HEK293 (cell line): ENCODE measurements at regions not wholly inside any gene's neighbourhood (a gene's known extent, or its start where the extent isn't known, plus 50 kb on each side); places are given as distances from the start of the nearest gene placed in this dataset.
"Not testable (repeated sequence)": the region's sequence is repeated elsewhere in the genome, so short reads cannot be mapped to it uniquely, and the experiment has no call there.

Source experiments
- CTCF ChIA-PET: fragments of 350-600 bp; formaldehyde crosslinking; extraction: SDS; loops from one replicate; lab custom pipeline; 2021; ENCODE audit warnings: antibody characterized with exemption; lab: Yijun Ruan, JAX
- POLR2A ChIA-PET: fragments of 300-600 bp; formaldehyde crosslinking; extraction: SDS; loops from one replicate; lab custom pipeline; 2020; ENCODE audit warnings: antibody characterized with exemption, inconsistent platforms; lab: Yijun Ruan, JAX
- H3K27ac ChIP-seq: fragments of 200-500 bp; sonication (Bioruptor generic); 2 replicates; pipeline ENCODE4 v1.5.1; 2014; ENCODE audit warnings: low read depth, low read length, control low read depth, inconsistent platforms; ENCODE audit errors: extremely low read depth
- H3K36me3 ChIP-seq, 2 experiments: fragments of 200-500 bp in 1 of 2; sonication (Bioruptor generic) in 1 of 2; 1 replicate in 1 of 2; 2 replicates in 1 of 2; pipeline ENCODE4 v1.5.1; 2014 to 2017; ENCODE audit warnings: inconsistent platforms in 2 of 2, low read length in 2 of 2; ENCODE audit not compliant: control insufficient read depth in 2 of 2, insufficient read depth in 1 of 2
- H3K4me1 ChIP-seq: fragments of 200-500 bp; sonication (Bioruptor generic); 2 replicates; pipeline ENCODE4 v1.5.1; 2014; ENCODE audit warnings: mild to moderate bottlenecking, low read length, inconsistent platforms; ENCODE audit not compliant: control insufficient read depth, insufficient read depth
- H3K4me3 ChIP-seq: 2 replicates; pipeline ENCODE4 v1.5.1; 2011; ENCODE audit warnings: low read depth, mild to moderate bottlenecking, control low read depth, low read length, moderate library complexity
- H3K9me3 ChIP-seq: fragments of 200-500 bp; sonication (Bioruptor generic); 2 replicates; pipeline ENCODE4 v1.5.1; 2014; ENCODE audit warnings: low read depth, low read length, inconsistent platforms; ENCODE audit not compliant: control insufficient read depth, insufficient read depth
- GLIS1 ChIP-seq: fragments of 450-650 bp; formaldehyde crosslinking; IDR thresholded peaks from 2 replicates; pipeline ENCODE4 v1.5.1; 2016; ENCODE audit warnings: missing biosample characterization, missing genetic modification characterization
- HOXA7 ChIP-seq: sonication (generic); formaldehyde crosslinking; IDR thresholded peaks from 2 replicates; pipeline ENCODE4 v1.8.1; 2022; ENCODE audit warnings: missing genetic modification reagents, borderline replicate concordance
- KLF10 ChIP-seq: fragments of 450-650 bp; IDR thresholded peaks from 2 replicates; pipeline ENCODE4 v1.5.1; 2018; ENCODE audit warnings: missing biosample characterization, mild to moderate bottlenecking, missing genetic modification characterization
- KLF8 ChIP-seq: fragments of 450-650 bp; formaldehyde crosslinking; IDR thresholded peaks from 2 replicates; pipeline ENCODE4 v1.5.1; 2016; ENCODE audit warnings: missing biosample characterization, missing genetic modification characterization
- SP3 ChIP-seq: fragments of 450-650 bp; formaldehyde crosslinking; IDR thresholded peaks from 2 replicates; pipeline ENCODE4 v1.5.1; 2016; ENCODE audit warnings: missing biosample characterization, missing genetic modification characterization
- YY1 ChIP-seq: fragments of 450-650 bp; formaldehyde crosslinking; IDR thresholded peaks from 2 replicates; pipeline ENCODE4 v1.5.1; 2018; ENCODE audit warnings: missing biosample characterization, missing genetic modification characterization
- ZBTB1 ChIP-seq: fragments of 450-650 bp; formaldehyde crosslinking; IDR thresholded peaks from 2 replicates; pipeline ENCODE4 v1.5.1; 2016; ENCODE audit warnings: missing biosample characterization, missing genetic modification characterization
- ZBTB7A ChIP-seq: fragments of 450-650 bp; formaldehyde crosslinking; IDR thresholded peaks from 2 replicates; pipeline ENCODE4 v1.5.1; 2016; ENCODE audit warnings: low read depth, missing biosample characterization, missing genetic modification characterization
- ZNF138 ChIP-seq: fragments of 450-650 bp; formaldehyde crosslinking; IDR thresholded peaks from 2 replicates; pipeline ENCODE4 v1.5.1; 2016; ENCODE audit warnings: missing biosample characterization, missing genetic modification characterization, borderline replicate concordance
- ZNF157 ChIP-seq: fragments of 450-650 bp; formaldehyde crosslinking; IDR thresholded peaks from 2 replicates; pipeline ENCODE4 v1.5.1; 2016; ENCODE audit warnings: missing biosample characterization, missing genetic modification characterization
- ZNF174 ChIP-seq: fragments of 450-650 bp; formaldehyde crosslinking; IDR thresholded peaks from 2 replicates; pipeline ENCODE4 v1.5.0; 2017; ENCODE audit warnings: missing biosample characterization, mild to moderate bottlenecking, missing genetic modification characterization
- ZNF175 ChIP-seq: fragments of 450-650 bp; formaldehyde crosslinking; IDR thresholded peaks from 2 replicates; pipeline ENCODE4 v1.5.1; 2016; ENCODE audit warnings: missing biosample characterization, missing genetic modification characterization
- ZNF184 ChIP-seq: fragments of 450-650 bp; IDR thresholded peaks from 2 replicates; pipeline ENCODE4 v1.5.1; 2018; ENCODE audit warnings: missing biosample characterization, mild to moderate bottlenecking, missing genetic modification characterization
- ZNF292 ChIP-seq: fragments of 450-650 bp; formaldehyde crosslinking; IDR thresholded peaks from 2 replicates; pipeline ENCODE4 v1.5.1; 2016; ENCODE audit warnings: low read depth, missing biosample characterization, missing genetic modification characterization, borderline replicate concordance
- ZNF366 ChIP-seq: fragments of 450-650 bp; formaldehyde crosslinking; conservative IDR thresholded peaks from 2 replicates; pipeline ENCODE4 v1.5.1; 2016; ENCODE audit warnings: missing biosample characterization, missing genetic modification characterization
- ZNF404 ChIP-seq: fragments of 450-650 bp; formaldehyde crosslinking; IDR thresholded peaks from 2 replicates; pipeline ENCODE4 v1.5.1; 2017; ENCODE audit warnings: missing biosample characterization, missing genetic modification characterization
- ZNF501 ChIP-seq: fragments of 450-650 bp; formaldehyde crosslinking; IDR thresholded peaks from 2 replicates; pipeline ENCODE4 v1.5.1; 2016; ENCODE audit warnings: missing biosample characterization, missing genetic modification characterization
- TF ChIP-seq, protein P1 (sequence below): fragments of 450-650 bp; formaldehyde crosslinking; IDR thresholded peaks from 2 replicates; pipeline ENCODE4 v1.5.1; 2016; ENCODE audit warnings: missing biosample characterization, missing genetic modification characterization
- TF ChIP-seq, protein P2 (sequence below): fragments of 450-650 bp; formaldehyde crosslinking; IDR thresholded peaks from 2 replicates; pipeline ENCODE4 v1.5.1; 2016; ENCODE audit warnings: missing biosample characterization, missing genetic modification characterization
- TF ChIP-seq, protein P3 (sequence below): fragments of 450-650 bp; formaldehyde crosslinking; IDR thresholded peaks from 2 replicates; pipeline ENCODE4 v1.5.1; 2016; ENCODE audit warnings: missing biosample characterization, missing genetic modification characterization
- TF ChIP-seq, protein P4 (sequence below): fragments of 450-650 bp; formaldehyde crosslinking; IDR thresholded peaks from 2 replicates; pipeline ENCODE4 v1.5.1; 2017; ENCODE audit warnings: missing biosample characterization, mild to moderate bottlenecking, missing genetic modification characterization, moderate library complexity

DNA sequence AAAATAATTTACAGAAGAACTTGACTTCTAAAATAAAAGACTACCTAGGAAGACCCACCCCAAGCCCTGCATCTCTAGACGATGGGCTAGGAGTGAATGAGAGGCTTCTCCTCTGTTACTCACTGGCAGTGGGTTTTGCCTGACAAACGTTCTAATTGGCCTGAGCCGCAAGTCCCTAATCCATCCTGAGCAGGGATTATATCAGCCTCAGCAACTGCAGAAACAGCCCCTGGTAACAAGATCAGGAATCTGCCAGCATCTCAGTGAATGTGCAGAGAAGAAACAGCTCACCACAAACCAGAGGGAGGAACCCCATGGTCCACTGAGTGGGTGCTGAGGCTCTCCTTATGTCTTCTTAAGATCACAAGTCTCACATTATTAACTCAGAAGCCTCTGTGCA, 240.6 kb downstream of the BRINP2 start (continued):
- TF ChIP-seq, protein P1, sequence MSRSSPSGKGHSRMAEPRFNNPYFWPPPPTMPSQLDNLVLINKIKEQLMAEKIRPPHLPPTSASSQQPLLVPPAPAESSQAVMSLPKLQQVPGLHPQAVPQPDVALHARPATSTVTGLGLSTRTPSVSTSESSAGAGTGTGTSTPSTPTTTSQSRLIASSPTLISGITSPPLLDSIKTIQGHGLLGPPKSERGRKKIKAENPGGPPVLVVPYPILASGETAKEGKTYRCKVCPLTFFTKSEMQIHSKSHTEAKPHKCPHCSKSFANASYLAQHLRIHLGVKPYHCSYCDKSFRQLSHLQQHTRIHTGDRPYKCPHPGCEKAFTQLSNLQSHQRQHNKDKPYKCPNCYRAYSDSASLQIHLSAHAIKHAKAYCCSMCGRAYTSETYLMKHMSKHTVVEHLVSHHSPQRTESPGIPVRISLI (tag by site-specific recombination), result no peak
- no peak for TF ChIP-seq KLF8 (tag by site-specific recombination)
- TF ChIP-seq, all 188 proteins: peak for 0

DNA sequence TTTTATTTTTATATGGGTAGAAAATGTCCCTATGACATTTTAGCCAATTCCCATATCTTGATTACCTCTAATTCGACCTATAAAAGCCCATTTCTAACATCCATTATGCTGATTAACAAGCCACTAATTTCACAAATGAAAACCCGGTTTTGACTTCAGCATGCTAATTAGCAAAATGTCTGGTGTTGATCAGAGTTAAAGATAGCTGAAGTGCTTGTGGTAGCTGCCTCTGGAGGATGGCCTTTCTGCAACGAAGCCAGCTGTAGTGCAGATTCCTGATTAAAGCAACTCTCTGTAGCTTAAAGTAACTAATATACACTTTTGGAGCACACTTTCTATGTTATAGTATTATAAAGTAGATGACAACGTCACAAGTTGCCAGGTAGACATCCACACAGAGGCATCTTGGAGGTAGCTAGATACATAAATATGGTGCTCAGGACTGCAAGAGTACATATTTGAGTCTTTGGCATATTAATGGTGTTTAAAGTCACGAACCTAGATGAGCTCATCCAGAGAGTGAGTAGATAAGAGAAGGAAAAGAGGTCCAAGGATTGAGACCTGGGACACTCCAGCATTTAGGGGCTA, 239.5 kb downstream of the BRINP2 start:
- no peaks in the 10 kb centered on the region for H3K9me3 ChIP-seq
- POLR2A ChIA-PET, result interaction anchor here (0.6 kb wide), 1 partner anchor 201 kb away, joined by 3 read pairs; no protein-coding TSS in a partner anchor
- H3K4me1 ChIP-seq, result no peaks in the 10 kb centered on the region
- TF ChIP-seq ZNF501, result no peak
- TF ChIP-seq KLF10 (tag by site-specific recombination), result no peak
- TF ChIP-seq ZNF404 (tag by site-specific recombination), result no peak
- TF ChIP-seq HOXA7 (CRISPR knock-in tag), result no peak
- TF ChIP-seq ZNF157, result no peak
- TF ChIP-seq ZNF184 (tag by site-specific recombination), result no peak
- TF ChIP-seq ZBTB1 (tag by site-specific recombination), result no peak
- TF ChIP-seq, protein P2, sequence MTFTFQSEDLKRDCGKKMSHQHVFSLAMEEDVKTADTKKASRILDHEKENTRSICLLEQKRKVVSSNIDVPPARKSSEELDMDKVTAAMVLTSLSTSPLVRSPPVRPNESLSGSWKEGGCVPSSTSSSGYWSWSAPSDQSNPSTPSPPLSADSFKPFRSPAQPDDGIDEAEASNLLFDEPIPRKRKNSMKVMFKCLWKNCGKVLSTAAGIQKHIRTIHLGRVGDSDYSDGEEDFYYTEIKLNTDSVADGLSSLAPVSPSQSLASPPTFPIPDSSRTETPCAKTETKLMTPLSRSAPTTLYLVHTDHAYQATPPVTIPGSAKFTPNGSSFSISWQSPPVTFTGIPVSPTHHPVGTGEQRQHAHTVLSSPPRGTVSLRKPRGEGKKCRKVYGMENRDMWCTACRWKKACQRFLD (tag by site-specific recombination), result no peak
- no peak overlapping the region for H3K27ac ChIP-seq
- CTCF ChIA-PET, result no interaction called here
- H3K4me3 ChIP-seq, result no peak overlapping the region
- H3K36me3 ChIP-seq, result no peaks in the 10 kb centered on the region

DNA sequence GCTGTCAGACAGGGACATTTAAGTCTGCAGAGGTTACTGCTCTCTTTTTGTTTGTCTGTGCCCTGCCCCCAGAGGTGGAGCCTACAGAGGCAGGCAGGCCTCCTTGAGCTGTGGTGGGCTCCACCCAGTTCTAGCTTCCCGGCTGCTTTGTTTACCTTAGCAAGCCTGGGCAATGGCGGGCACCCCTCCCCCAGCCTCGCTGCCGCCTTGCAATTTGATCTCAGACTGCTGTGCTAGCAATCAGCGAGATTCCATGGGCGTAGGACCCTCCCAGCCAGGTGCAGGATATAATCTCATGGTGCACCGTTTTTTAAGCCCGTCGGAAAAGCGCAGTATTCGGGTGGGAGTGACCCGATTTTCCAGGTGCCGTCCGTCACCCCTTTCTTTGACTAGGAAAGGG, 235.6 kb downstream of the BRINP2 start:
- POLR2A ChIA-PET, result not testable (repeated sequence)

DNA sequence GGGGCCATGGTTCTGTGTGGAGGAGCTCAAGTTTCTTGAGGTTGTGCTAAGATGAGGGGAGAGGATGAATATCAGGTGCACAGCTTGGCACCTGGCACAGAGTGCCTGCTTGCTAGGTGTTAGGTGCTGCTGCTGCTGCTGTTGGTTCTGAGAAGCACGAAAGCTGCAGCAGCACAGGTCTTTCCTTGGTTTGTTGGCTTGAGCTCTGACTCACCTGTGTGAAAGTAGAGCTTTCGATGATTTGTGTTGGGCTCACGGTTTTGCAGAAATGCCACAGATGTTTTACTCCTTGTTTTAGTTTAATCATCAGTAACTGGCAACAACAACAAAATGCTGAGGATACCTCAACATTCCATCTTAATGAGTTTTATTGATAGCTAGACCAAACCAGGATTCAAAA, 221.6 kb downstream of the BRINP2 start:
- POLR2A ChIA-PET, result no interaction called here
- Histone ChIP-seq H3K36me3 (no peaks in the 10 kb centered on the region), H3K27ac (no peak overlapping the region), H3K4me3 (no peak overlapping the region), H3K4me1 (no peaks in the 10 kb centered on the region), H3K9me3 (no peaks in the 10 kb centered on the region)
- CTCF ChIA-PET, result no interaction called here
- TF ChIP-seq ZNF138 (tag by site-specific recombination), result no peak
- TF ChIP-seq, protein P3, sequence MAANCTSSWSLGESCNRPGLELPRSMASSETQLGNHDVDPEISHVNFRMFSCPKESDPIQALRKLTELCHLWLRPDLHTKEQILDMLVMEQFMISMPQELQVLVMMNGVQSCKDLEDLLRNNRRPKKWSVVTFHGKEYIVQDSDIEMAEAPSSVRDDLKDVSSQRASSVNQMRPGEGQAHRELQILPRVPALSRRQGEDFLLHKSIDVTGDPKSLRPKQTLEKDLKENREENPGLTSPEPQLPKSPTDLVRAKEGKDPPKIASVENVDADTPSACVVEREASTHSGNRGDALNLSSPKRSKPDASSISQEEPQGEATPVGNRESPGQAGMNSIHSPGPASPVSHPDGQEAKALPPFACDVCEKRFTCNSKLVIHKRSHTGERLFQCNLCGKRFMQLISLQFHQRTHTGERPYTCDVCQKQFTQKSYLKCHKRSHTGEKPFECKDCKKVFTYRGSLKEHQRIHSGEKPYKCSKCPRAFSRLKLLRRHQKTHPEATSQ (tag by site-specific recombination), result no peak
- no peak for TF ChIP-seq ZNF174 (tag by site-specific recombination)
- no peak for TF ChIP-seq ZBTB7A (tag by site-specific recombination)
- no peak for TF ChIP-seq GLIS1 (tag by site-specific recombination)
- no peak for TF ChIP-seq ZNF366 (tag by site-specific recombination)
- TF ChIP-seq SP3 (tag by site-specific recombination), result no peak
- TF ChIP-seq, protein P4, sequence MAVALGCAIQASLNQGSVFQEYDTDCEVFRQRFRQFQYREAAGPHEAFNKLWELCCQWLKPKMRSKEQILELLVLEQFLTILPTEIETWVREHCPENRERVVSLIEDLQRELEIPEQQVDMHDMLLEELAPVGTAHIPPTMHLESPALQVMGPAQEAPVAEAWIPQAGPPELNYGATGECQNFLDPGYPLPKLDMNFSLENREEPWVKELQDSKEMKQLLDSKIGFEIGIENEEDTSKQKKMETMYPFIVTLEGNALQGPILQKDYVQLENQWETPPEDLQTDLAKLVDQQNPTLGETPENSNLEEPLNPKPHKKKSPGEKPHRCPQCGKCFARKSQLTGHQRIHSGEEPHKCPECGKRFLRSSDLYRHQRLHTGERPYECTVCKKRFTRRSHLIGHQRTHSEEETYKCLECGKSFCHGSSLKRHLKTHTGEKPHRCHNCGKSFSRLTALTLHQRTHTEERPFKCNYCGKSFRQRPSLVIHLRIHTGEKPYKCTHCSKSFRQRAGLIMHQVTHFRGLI (tag by site-specific recombination), result no peak
- TF ChIP-seq ZNF292 (tag by site-specific recombination), result no peak
- TF ChIP-seq YY1 (tag by site-specific recombination), result no peak
- no peak for TF ChIP-seq ZNF175 (tag by site-specific recombination)

More for the DNA sequence above, 235.6 kb downstream of the BRINP2 start:
- H3K27ac ChIP-seq, H3K36me3 ChIP-seq, H3K9me3 ChIP-seq, H3K4me3 ChIP-seq, CTCF ChIA-PET, H3K4me1 ChIP-seq: not testable (repeated sequence)
